ENCODE measurements at regions not wholly inside any gene's neighbourhood (a gene's known extent, or its start where the extent isn't known, plus 50 kb on each side); places are given as distances from the start of the nearest gene placed in this dataset.

DNA sequence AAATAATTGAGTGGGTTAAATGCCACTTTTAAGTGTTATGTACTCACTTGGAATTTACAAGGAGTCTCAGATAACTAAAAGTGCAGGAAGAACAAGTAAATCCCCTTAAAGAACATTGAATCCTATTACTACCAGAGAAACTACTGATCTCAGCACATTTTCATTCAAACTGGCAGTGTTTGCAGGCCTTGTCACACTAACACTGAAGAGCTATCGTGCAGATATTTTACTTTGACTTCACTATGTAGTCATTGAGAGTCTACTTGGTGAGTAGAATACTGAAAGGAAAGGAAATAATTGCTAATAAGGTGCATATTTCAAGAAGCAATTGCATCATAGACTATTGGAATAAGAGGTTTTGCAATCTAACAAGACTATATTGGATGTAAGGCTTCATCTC lies 721.4 kb upstream of the CBLB start:
- POLR2A ChIA-PET, result no interaction called here
- H3K9me3 Mint-ChIP-seq, result peaks cover 5% of the 10 kb centered on the region
- H3K27ac Mint-ChIP-seq, result no peak overlapping the region
- H3K27me3 Mint-ChIP-seq, result no peaks in the 10 kb centered on the region
- no peak overlapping the region for H3K4me3 Mint-ChIP-seq
- H3K36me3 Mint-ChIP-seq (ENCODE audit: low read depth), result no peaks in the 10 kb centered on the region
- CTCF ChIA-PET, result no interaction called here
- peaks cover 1% of the 10 kb centered on the region for H3K4me1 Mint-ChIP-seq
- DNase-seq, result no peak

GRCh38 chr3:106593381-106593780 lies 724.6 kb upstream of the CBLB start:
- ChIA-PET CTCF (interaction anchor here (1.2 kb wide), 1 partner anchor 16 kb away, joined by 3 read pairs; no protein-coding TSS in a partner anchor), POLR2A (no interaction called here)
- Mint-ChIP-seq H3K36me3 (ENCODE audit: low read depth) (no peaks in the 10 kb centered on the region), H3K27ac (no peak overlapping the region), H3K9me3 (peaks cover 8% of the 10 kb centered on the region), H3K4me1 (peaks cover 1% of the 10 kb centered on the region), H3K27me3 (no peaks in the 10 kb centered on the region), H3K4me3 (no peak overlapping the region)
- DNase-seq, result no peak

- no peak overlapping the region for H3K27ac Mint-ChIP-seq
- peaks cover 26% of the 10 kb centered on the region for H3K9me3 Mint-ChIP-seq
- H3K36me3 Mint-ChIP-seq (ENCODE audit: low read depth), result peaks cover 20% of the 10 kb centered on the region
- ChIA-PET POLR2A (interaction anchor here (0.5 to 0.8 kb wide), 2 partner anchors 541 to 740 kb away, joined by 3 read pairs; no protein-coding TSS in a partner anchor), CTCF (interaction anchor here (0.7 to 4.6 kb wide), 12 partner anchors 16 to 1161 kb away, joined by 3 to 23 read pairs (median 4); no protein-coding TSS in a partner anchor)
- no peaks in the 10 kb centered on the region for H3K27me3 Mint-ChIP-seq
- no peak overlapping the region for H3K4me3 Mint-ChIP-seq
- peaks cover 9% of the 10 kb centered on the region for H3K4me1 Mint-ChIP-seq
- DNase-seq, result peak; percentile 70
Measured at GRCh38 chr3:106609666-106610301, 741.0 kb upstream of the CBLB start.

DNA sequence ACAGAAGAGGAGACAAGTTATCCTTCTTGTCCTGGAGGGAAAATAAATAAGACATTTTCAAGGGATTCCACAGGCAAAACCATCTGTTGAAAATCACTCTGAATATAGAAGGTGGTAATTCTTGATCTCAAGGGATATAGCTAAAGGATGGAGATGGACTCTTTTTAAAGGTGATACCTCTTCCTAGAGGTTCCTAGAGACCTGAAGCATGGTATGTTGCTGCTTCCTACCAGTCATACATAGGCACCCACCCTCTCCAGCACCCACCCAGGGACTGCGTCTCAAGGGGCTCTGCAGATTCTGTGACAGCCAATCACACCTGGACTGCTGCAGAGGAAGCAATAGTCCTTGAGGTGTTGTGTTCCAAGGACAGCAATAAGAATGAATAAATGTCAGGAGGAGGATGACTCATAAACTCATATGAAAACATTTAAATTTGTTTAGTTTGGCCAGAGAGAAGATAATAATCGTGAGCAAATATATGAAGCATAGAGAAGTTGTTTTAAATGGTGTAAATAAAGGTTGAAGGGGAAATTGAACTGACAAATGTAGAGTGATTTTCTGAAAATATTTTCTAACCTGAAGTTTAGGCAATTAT lies 741.6 kb upstream of the CBLB start:
- no peak overlapping the region for H3K27ac Mint-ChIP-seq
- DNase-seq, result no peak
- POLR2A ChIA-PET, result interaction anchor here (0.5 kb wide), 1 partner anchor 542 kb away, joined by 3 read pairs; no protein-coding TSS in a partner anchor
- peaks cover 9% of the 10 kb centered on the region for H3K4me1 Mint-ChIP-seq
- H3K4me3 Mint-ChIP-seq, result no peak overlapping the region
- CTCF ChIA-PET, result interaction anchor here (0.7 to 4.6 kb wide), 8 partner anchors 16 to 1082 kb away, joined by 3 to 23 read pairs (median 5); no protein-coding TSS in a partner anchor
- peaks cover 23% of the 10 kb centered on the region for H3K9me3 Mint-ChIP-seq
- H3K27me3 Mint-ChIP-seq, result no peaks in the 10 kb centered on the region
- H3K36me3 Mint-ChIP-seq (ENCODE audit: low read depth), result peaks cover 20% of the 10 kb centered on the region

DNA sequence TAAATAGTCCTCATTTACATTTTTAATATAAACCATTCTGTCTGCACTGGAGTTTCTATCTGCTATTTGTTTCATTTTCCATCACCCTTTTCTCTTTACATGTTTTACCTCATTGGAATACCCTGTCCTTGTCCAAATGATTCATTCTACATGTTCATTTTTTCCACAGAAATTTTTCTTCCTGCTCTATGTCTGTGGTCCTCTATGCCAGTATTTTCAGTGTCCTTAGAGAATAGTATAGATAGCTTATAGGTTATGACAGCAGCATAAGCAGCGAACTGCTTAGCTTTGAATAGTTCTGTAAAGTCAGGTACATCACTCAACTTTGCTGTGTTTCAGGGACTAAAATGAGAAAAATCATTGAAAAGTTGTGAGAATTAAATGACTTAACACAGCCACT lies 742.3 kb upstream of the CBLB start:
- Mint-ChIP-seq H3K27me3 (no peaks in the 10 kb centered on the region), H3K27ac (no peak overlapping the region), H3K4me1 (peaks cover 9% of the 10 kb centered on the region), H3K36me3 (ENCODE audit: low read depth) (peaks cover 18% of the 10 kb centered on the region), H3K4me3 (no peak overlapping the region), H3K9me3 (peaks cover 21% of the 10 kb centered on the region)
- no peak for DNase-seq
- ChIA-PET POLR2A (no interaction called here), CTCF (interaction anchor here (4.6 kb wide), 1 partner anchor 923 kb away, joined by 23 read pairs; no protein-coding TSS in a partner anchor)

- Mint-ChIP-seq H3K9me3 (peaks cover 17% of the 10 kb centered on the region), H3K4me3 (no peak overlapping the region)
- CTCF ChIA-PET, result no interaction called here
Measured at GRCh38 chr3:106611841-106612240, 743.0 kb upstream of the CBLB start.

DNA sequence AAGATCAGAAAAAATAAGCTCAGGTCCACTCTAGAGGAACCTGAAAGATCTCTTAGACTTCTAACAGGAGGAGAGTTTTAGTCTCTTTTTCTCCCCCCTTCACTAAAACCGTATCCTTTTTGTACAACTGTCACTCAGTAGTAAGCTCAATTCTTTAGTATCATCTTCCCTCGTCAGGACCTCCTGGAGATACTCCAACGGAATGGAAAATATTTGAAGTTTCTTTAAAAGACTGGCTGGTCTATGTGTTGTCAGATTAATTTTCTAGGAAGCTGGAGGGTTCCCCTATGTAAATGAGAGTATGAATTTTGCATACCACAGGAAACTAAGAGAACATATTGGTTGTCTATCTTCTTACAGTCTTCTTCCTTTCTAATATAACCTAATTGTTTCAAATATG lies 747.7 kb upstream of the CBLB start:
- POLR2A ChIA-PET, result no interaction called here
- CTCF ChIA-PET, result no interaction called here

More at GRCh38 chr3:106611841-106612240, 743.0 kb upstream of the CBLB start:
- POLR2A ChIA-PET, result no interaction called here
- Mint-ChIP-seq H3K36me3 (ENCODE audit: low read depth) (peaks cover 18% of the 10 kb centered on the region), H3K4me1 (peaks cover 9% of the 10 kb centered on the region), H3K27me3 (no peaks in the 10 kb centered on the region), H3K27ac (no peak overlapping the region)
- DNase-seq, result no peak

DNA sequence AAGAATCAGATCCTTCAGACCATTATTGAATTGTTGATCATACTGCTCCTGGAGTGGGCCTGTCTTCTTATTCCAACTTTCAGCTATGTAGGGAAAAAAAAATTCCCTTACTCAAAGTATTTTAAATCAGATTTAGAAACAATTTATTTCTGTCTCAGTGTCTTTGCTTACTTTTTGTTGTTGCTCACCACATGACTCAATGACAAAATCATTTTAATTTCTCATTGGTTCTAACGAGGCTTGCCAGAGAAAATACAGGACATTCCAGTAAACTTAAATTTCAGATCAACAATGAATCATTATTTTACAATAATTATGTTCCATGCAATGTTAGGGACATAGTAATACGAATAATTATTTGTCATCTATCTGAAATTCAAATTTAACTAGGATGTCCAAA lies 748.5 kb upstream of the CBLB start:
- Mint-ChIP-seq H3K9me3 (peaks cover 17% of the 10 kb centered on the region), H3K36me3 (ENCODE audit: low read depth) (peaks cover 11% of the 10 kb centered on the region), H3K27me3 (no peaks in the 10 kb centered on the region), H3K4me1 (no peaks in the 10 kb centered on the region), H3K27ac (no peak overlapping the region), H3K4me3 (no peak overlapping the region)
- ChIA-PET CTCF (no interaction called here), POLR2A (no interaction called here)
- no peak for DNase-seq

More for the DNA sequence above, 747.7 kb upstream of the CBLB start:
- Mint-ChIP-seq H3K4me3 (no peak overlapping the region), H3K27me3 (no peaks in the 10 kb centered on the region), H3K4me1 (no peaks in the 10 kb centered on the region), H3K9me3 (peaks cover 16% of the 10 kb centered on the region), H3K27ac (no peak overlapping the region), H3K36me3 (ENCODE audit: low read depth) (peaks cover 11% of the 10 kb centered on the region)
- no peak for DNase-seq

DNA sequence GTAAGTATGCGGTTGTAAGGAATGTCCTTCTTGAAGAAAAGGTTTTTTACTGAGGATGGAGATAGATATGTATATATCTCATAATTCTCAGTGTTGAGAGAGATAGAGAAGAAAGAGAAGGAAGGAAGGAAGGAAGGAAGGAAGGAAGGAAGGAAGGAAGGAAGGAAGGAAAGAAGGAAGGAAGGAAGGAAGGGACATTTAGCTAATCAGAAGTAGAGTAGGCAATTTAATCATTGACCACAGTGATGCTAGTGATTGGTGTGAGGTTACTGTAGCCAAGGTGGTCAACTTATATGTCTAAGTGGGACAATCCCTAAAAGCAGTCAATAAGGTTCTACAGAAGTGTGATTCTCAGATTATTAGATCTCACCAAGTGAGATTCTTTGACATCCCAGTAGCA lies 751.8 kb upstream of the CBLB start:
- no peaks in the 10 kb centered on the region for H3K27me3 Mint-ChIP-seq
- peaks cover 9% of the 10 kb centered on the region for H3K9me3 Mint-ChIP-seq
- peaks cover 3% of the 10 kb centered on the region for H3K36me3 Mint-ChIP-seq (ENCODE audit: low read depth)
- H3K4me1 Mint-ChIP-seq, result no peaks in the 10 kb centered on the region
- no peak overlapping the region for H3K27ac Mint-ChIP-seq
- H3K4me3 Mint-ChIP-seq, result no peak overlapping the region
- ChIA-PET CTCF (no interaction called here), POLR2A (interaction anchor here (0.7 kb wide), 1 partner anchor 786 kb away, joined by 3 read pairs; no protein-coding TSS in a partner anchor)
- no peak for DNase-seq

GRCh38 chr3:106624154-106624553 lies 753.1 kb upstream of the CCDC54 start:
- CTCF ChIA-PET, result no interaction called here
- no peak for DNase-seq
- no peaks in the 10 kb centered on the region for H3K4me1 Mint-ChIP-seq
- H3K4me3 Mint-ChIP-seq, result no peak overlapping the region
- POLR2A ChIA-PET, result no interaction called here
- no peak overlapping the region for H3K27ac Mint-ChIP-seq
- peaks cover 9% of the 10 kb centered on the region for H3K9me3 Mint-ChIP-seq
- H3K27me3 Mint-ChIP-seq, result no peaks in the 10 kb centered on the region
- H3K36me3 Mint-ChIP-seq (ENCODE audit: low read depth), result peaks cover 3% of the 10 kb centered on the region

GRCh38 chr3:106628407-106628806 lies 748.8 kb upstream of the CCDC54 start:
- Mint-ChIP-seq H3K4me1 (no peaks in the 10 kb centered on the region), H3K27ac (no peak overlapping the region), H3K4me3 (no peak overlapping the region), H3K9me3 (peaks cover 7% of the 10 kb centered on the region), H3K36me3 (ENCODE audit: low read depth) (peaks cover 3% of the 10 kb centered on the region), H3K27me3 (no peaks in the 10 kb centered on the region)
- POLR2A ChIA-PET, result no interaction called here
- DNase-seq, result no peak
- CTCF ChIA-PET, result no interaction called here

- ChIA-PET CTCF (no interaction called here), POLR2A (no interaction called here)
- H3K9me3 Mint-ChIP-seq, result peaks cover 2% of the 10 kb centered on the region
- no peaks in the 10 kb centered on the region for H3K36me3 Mint-ChIP-seq (ENCODE audit: low read depth)
- no peaks in the 10 kb centered on the region for H3K4me1 Mint-ChIP-seq
- H3K4me3 Mint-ChIP-seq, result no peak overlapping the region
- H3K27ac Mint-ChIP-seq, result no peak overlapping the region
- no peak for DNase-seq
- H3K27me3 Mint-ChIP-seq, result no peaks in the 10 kb centered on the region
Measured at GRCh38 chr3:106629215-106629832, 747.9 kb upstream of the CCDC54 start.

DNA sequence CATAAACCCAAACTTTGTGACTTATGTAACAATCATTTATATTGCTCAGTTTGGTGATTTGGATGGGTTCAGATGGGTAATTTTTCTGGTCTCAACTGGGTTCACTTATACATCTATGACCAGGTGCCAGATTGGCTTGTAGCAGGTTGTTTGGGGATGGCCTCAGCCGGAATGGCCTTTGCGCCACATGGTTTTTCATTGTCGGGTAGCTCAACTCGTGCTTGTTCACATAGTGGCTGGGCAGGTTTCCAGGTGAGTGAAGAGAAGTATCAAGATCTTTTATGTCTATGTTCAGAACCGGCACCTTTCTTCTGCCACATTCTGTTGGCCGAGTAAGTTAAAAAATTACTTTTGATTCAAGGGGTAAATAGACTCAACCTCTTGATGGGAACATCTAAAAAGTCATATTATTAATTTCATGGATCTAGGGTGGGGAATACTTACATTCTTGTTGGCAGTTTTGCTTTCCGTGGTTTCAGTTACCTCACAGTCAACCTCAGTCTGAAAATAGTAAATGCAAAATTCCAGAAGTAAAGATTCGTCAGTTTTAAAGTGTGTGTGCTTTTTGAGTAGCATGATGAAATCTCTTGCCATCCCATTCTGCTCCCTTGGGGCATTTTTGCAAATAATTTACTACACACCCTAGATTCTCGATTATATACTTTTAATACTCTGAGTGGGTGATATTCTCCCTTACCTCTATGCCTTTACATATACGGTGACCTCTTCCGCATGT lies 745.7 kb upstream of the CCDC54 start:
- Mint-ChIP-seq H3K27me3 (no peaks in the 10 kb centered on the region), H3K9me3 (no peaks in the 10 kb centered on the region), H3K36me3 (ENCODE audit: low read depth) (no peaks in the 10 kb centered on the region), H3K27ac (no peak overlapping the region), H3K4me3 (no peak overlapping the region), H3K4me1 (no peaks in the 10 kb centered on the region)
- ChIA-PET CTCF (no interaction called here), POLR2A (no interaction called here)
- no peak for DNase-seq

Measured in activated CD4-positive, alpha-beta memory T cell treated with anti-CD3 and anti-CD28 coated beads, Interleukin-2, amount 10 ng/mL, durations not matched to agents 7 days and 5 days (primary cell).